ENCODE measurements at regions not wholly inside any gene's neighbourhood (a gene's known extent, or its start where the extent isn't known, plus 50 kb on each side); places are given as distances from the start of the nearest gene placed in this dataset.

- DNase-seq (ENCODE audit: extremely low spot score, unreplicated experiment) = no peak
- H3K36me3 Mint-ChIP-seq (ENCODE audit: unreplicated experiment) = no peaks in the 10 kb centered on the region
- TF ChIP-seq, protein P1, sequence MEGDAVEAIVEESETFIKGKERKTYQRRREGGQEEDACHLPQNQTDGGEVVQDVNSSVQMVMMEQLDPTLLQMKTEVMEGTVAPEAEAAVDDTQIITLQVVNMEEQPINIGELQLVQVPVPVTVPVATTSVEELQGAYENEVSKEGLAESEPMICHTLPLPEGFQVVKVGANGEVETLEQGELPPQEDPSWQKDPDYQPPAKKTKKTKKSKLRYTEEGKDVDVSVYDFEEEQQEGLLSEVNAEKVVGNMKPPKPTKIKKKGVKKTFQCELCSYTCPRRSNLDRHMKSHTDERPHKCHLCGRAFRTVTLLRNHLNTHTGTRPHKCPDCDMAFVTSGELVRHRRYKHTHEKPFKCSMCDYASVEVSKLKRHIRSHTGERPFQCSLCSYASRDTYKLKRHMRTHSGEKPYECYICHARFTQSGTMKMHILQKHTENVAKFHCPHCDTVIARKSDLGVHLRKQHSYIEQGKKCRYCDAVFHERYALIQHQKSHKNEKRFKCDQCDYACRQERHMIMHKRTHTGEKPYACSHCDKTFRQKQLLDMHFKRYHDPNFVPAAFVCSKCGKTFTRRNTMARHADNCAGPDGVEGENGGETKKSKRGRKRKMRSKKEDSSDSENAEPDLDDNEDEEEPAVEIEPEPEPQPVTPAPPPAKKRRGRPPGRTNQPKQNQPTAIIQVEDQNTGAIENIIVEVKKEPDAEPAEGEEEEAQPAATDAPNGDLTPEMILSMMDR (IDR thresholded peaks at IDR 0.05) = no peak
- H3K9me3 Mint-ChIP-seq (ENCODE audit: unreplicated experiment) = peaks cover 9% of the 10 kb centered on the region
- H3K27me3 Mint-ChIP-seq (ENCODE audit: unreplicated experiment) = no peaks in the 10 kb centered on the region
- H3K27ac Mint-ChIP-seq (ENCODE audit: unreplicated experiment) = no peak overlapping the region
- no peaks in the 10 kb centered on the region for H3K4me1 Mint-ChIP-seq (ENCODE audit: unreplicated experiment)
- no peak overlapping the region for H3K4me3 Mint-ChIP-seq (ENCODE audit: unreplicated experiment)
Measured at GRCh38 chr12:127339065-127339464, 927.9 kb upstream of the TMEM132C start.

GRCh38 chr12:127340381-127340780 is 926.6 kb upstream of the TMEM132C start:
- Mint-ChIP-seq H3K4me1 (ENCODE audit: unreplicated experiment) (no peaks in the 10 kb centered on the region), H3K36me3 (ENCODE audit: unreplicated experiment) (no peaks in the 10 kb centered on the region), H3K27ac (ENCODE audit: unreplicated experiment) (no peak overlapping the region), H3K27me3 (ENCODE audit: unreplicated experiment) (no peaks in the 10 kb centered on the region), H3K9me3 (ENCODE audit: unreplicated experiment) (peaks cover 9% of the 10 kb centered on the region), H3K4me3 (ENCODE audit: unreplicated experiment) (no peak overlapping the region)
- no peak for DNase-seq (ENCODE audit: extremely low spot score, unreplicated experiment)
- TF ChIP-seq, protein P1 (IDR thresholded peaks at IDR 0.05) = no peak

GRCh38 chr12:127342861-127343260 is 924.1 kb upstream of the TMEM132C start:
- H3K9me3 Mint-ChIP-seq (ENCODE audit: unreplicated experiment) = peaks cover 13% of the 10 kb centered on the region
- no peaks in the 10 kb centered on the region for H3K27me3 Mint-ChIP-seq (ENCODE audit: unreplicated experiment)
- TF ChIP-seq, protein P1 (IDR thresholded peaks at IDR 0.05) = no peak
- no peak overlapping the region for H3K4me3 Mint-ChIP-seq (ENCODE audit: unreplicated experiment)
- H3K27ac Mint-ChIP-seq (ENCODE audit: unreplicated experiment) = no peak overlapping the region
- H3K4me1 Mint-ChIP-seq (ENCODE audit: unreplicated experiment) = no peaks in the 10 kb centered on the region
- DNase-seq (ENCODE audit: extremely low spot score, unreplicated experiment) = no peak
- no peaks in the 10 kb centered on the region for H3K36me3 Mint-ChIP-seq (ENCODE audit: unreplicated experiment)

DNA sequence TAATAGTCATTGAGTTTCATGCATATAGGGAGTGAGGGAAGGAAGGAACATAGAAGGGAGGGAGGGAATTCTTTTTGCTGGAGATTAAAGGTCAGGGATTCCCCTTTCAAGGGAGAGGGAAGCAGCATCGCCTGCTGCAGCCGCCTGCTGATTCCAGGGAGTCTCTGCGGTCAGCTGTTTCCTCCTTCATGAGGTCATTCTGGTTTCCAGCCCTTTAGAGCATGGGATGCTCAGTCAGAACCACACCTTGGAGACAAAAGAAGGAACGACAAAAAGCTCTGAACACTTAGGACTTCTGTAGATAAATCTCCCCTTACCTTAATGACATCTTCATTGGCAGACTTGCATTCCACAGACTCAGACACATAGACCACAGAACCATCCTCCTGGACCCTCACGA is 923.0 kb upstream of the TMEM132C start:
- TF ChIP-seq, protein P1 (IDR thresholded peaks at IDR 0.05) = no peak
- no peak for DNase-seq (ENCODE audit: extremely low spot score, unreplicated experiment)
- H3K4me3 Mint-ChIP-seq (ENCODE audit: unreplicated experiment) = no peak overlapping the region

DNA sequence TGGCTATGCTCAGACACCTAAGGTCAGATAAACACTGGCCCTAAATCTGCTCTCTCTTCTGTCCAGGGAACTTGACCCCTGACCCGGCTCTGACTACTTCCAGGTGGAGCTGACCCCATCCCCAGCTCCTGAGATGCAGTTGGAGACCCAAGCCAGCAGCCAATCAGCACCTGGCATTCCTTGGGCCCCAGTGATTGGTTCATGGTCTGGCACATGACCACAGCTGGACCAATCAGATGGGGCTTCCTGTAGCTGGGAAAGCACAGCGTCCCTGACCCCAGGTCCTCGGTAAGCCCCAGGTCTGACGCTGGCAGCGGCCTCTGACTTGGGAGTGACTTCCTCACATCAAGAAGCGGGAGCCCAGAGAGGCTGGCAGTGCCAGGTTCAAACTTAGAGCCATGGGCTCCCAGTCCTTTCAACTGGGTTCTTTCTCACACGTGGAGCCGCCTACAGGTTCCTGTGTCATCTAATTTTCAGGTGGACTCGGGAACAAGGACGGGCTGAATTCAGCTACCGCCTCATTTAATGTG is 915.4 kb upstream of the TMEM132C start:
- Mint-ChIP-seq H3K4me1 (ENCODE audit: unreplicated experiment) (no peaks in the 10 kb centered on the region), H3K9me3 (ENCODE audit: unreplicated experiment) (peaks cover 4% of the 10 kb centered on the region), H3K27me3 (ENCODE audit: unreplicated experiment) (no peaks in the 10 kb centered on the region), H3K36me3 (ENCODE audit: unreplicated experiment) (no peaks in the 10 kb centered on the region), H3K27ac (ENCODE audit: unreplicated experiment) (no peak overlapping the region), H3K4me3 (ENCODE audit: unreplicated experiment) (no peak overlapping the region)
- TF ChIP-seq, protein P1 (IDR thresholded peaks at IDR 0.05) = no peak
- no peak for DNase-seq (ENCODE audit: extremely low spot score, unreplicated experiment)

More for the DNA sequence above, 923.0 kb upstream of the TMEM132C start:
- H3K9me3 Mint-ChIP-seq (ENCODE audit: unreplicated experiment) = peaks cover 13% of the 10 kb centered on the region
- H3K27ac Mint-ChIP-seq (ENCODE audit: unreplicated experiment) = no peak overlapping the region
- no peaks in the 10 kb centered on the region for H3K27me3 Mint-ChIP-seq (ENCODE audit: unreplicated experiment)
- H3K4me1 Mint-ChIP-seq (ENCODE audit: unreplicated experiment) = no peaks in the 10 kb centered on the region
- no peaks in the 10 kb centered on the region for H3K36me3 Mint-ChIP-seq (ENCODE audit: unreplicated experiment)

All from osteocyte (in vitro differentiated cells).